ENCODE measurements at regions not wholly inside any gene's neighbourhood (a gene's known extent, or its start where the extent isn't known, plus 50 kb on each side); places are given as distances from the start of the nearest gene placed in this dataset.

- H3K4me1 ChIP-seq = no peaks in the 10 kb centered on the region
- H3K36me3 Mint-ChIP-seq (ENCODE audit: insufficient read depth, unreplicated experiment) = no peaks in the 10 kb centered on the region
- no peak for DNase-seq
- no peaks in the 10 kb centered on the region for H3K9me3 ChIP-seq
- no peak overlapping the region for H3K4me3 Mint-ChIP-seq (ENCODE audit: unreplicated experiment)
- H3K27me3 ChIP-seq (replicated peaks; ENCODE audit: control insufficient read depth, insufficient read depth, low read length) = peaks cover 2% of the 10 kb centered on the region; the same call in 1 of the 2 replicates
- no peak overlapping the region for H3K4me3 ChIP-seq (ENCODE audit: low read depth, low read length)
- H3K4me1 Mint-ChIP-seq (ENCODE audit: low read depth, unreplicated experiment) = no peaks in the 10 kb centered on the region
- peaks cover 39% of the 10 kb centered on the region for H3K27me3 Mint-ChIP-seq (ENCODE audit: insufficient read depth, unreplicated experiment)
- no peaks in the 10 kb centered on the region for H3K36me3 ChIP-seq (ENCODE audit: control insufficient read depth, insufficient read depth, low read length)
- no peak for TF ChIP-seq CTCF (IDR thresholded peaks at IDR 0.05; ENCODE audit: insufficient read depth in 1 of 2, low read depth in 1 of 2, low read length in 1 of 2, severe bottlenecking in 1 of 2, unreplicated experiment in 1 of 2)
- intact Hi-C loops (cut with micrococcal nuclease; ENCODE audit: unreplicated experiment) = no loop called here
- CTCF ChIA-PET = no interaction called here
- no TSS peak for BruUV-seq (replicated peaks)
- POLR2A ChIA-PET = no interaction called here
- no peak overlapping the region for H3K27ac Mint-ChIP-seq (ENCODE audit: unreplicated experiment)
- no peaks in the 10 kb centered on the region for H3K9me3 Mint-ChIP-seq (ENCODE audit: unreplicated experiment)
These were observed 63.8 kb upstream of the NRBF2 start for GRCh38 chr10:63069318-63069717.

- POLR2A ChIA-PET = no interaction called here
- no peaks in the 10 kb centered on the region for H3K36me3 Mint-ChIP-seq (ENCODE audit: insufficient read depth, unreplicated experiment)
These were observed 64.9 kb upstream of the NRBF2 start for GRCh38 chr10:63068246-63068645.

GRCh38 chr10:63066606-63067005 lies 66.5 kb upstream of the NRBF2 start:
- BruUV-seq (replicated peaks) = no TSS peak
- Histone ChIP-seq H3K4me3 (ENCODE audit: low read depth, low read length) (no peak overlapping the region), H3K27me3 (replicated peaks; ENCODE audit: control insufficient read depth, insufficient read depth, low read length) (no peaks in the 10 kb centered on the region), H3K4me1 (peaks cover 7% of the 10 kb centered on the region), H3K36me3 (ENCODE audit: control insufficient read depth, insufficient read depth, low read length) (no peaks in the 10 kb centered on the region), H3K9me3 (no peaks in the 10 kb centered on the region)
- peaks cover 29% of the 10 kb centered on the region for H3K27me3 Mint-ChIP-seq (ENCODE audit: insufficient read depth, unreplicated experiment)
- POLR2A ChIA-PET = no interaction called here
- H3K4me3 Mint-ChIP-seq (ENCODE audit: unreplicated experiment) = no peak overlapping the region
- no peaks in the 10 kb centered on the region for H3K36me3 Mint-ChIP-seq (ENCODE audit: insufficient read depth, unreplicated experiment)
- TF ChIP-seq CTCF (IDR thresholded peaks at IDR 0.05; ENCODE audit: insufficient read depth in 1 of 2, low read depth in 1 of 2, low read length in 1 of 2, severe bottlenecking in 1 of 2, unreplicated experiment in 1 of 2) = no peak
- H3K9me3 Mint-ChIP-seq (ENCODE audit: unreplicated experiment) = no peaks in the 10 kb centered on the region
- intact Hi-C loops (cut with micrococcal nuclease; ENCODE audit: unreplicated experiment) = no loop called here
- no peaks in the 10 kb centered on the region for H3K4me1 Mint-ChIP-seq (ENCODE audit: low read depth, unreplicated experiment)
- CTCF ChIA-PET = no interaction called here
- no peak for DNase-seq
- no peak overlapping the region for H3K27ac Mint-ChIP-seq (ENCODE audit: unreplicated experiment)

More at GRCh38 chr10:63068246-63068645, 64.9 kb upstream of the NRBF2 start:
- DNase-seq = no peak
- Mint-ChIP-seq H3K4me1 (ENCODE audit: low read depth, unreplicated experiment) (no peaks in the 10 kb centered on the region), H3K27me3 (ENCODE audit: insufficient read depth, unreplicated experiment) (peaks cover 37% of the 10 kb centered on the region), H3K27ac (ENCODE audit: unreplicated experiment) (no peak overlapping the region), H3K9me3 (ENCODE audit: unreplicated experiment) (no peaks in the 10 kb centered on the region), H3K4me3 (ENCODE audit: unreplicated experiment) (no peak overlapping the region)
- no peaks in the 10 kb centered on the region for H3K36me3 ChIP-seq (ENCODE audit: control insufficient read depth, insufficient read depth, low read length)
- no TSS peak for BruUV-seq (replicated peaks)
- H3K9me3 ChIP-seq = no peaks in the 10 kb centered on the region
- intact Hi-C loops (cut with micrococcal nuclease; ENCODE audit: unreplicated experiment) = no loop called here
- CTCF ChIA-PET = no interaction called here
- H3K4me3 ChIP-seq (ENCODE audit: low read depth, low read length) = no peak overlapping the region
- peaks cover 5% of the 10 kb centered on the region for H3K4me1 ChIP-seq
- no peak for TF ChIP-seq CTCF (IDR thresholded peaks at IDR 0.05; ENCODE audit: insufficient read depth in 1 of 2, low read depth in 1 of 2, low read length in 1 of 2, severe bottlenecking in 1 of 2, unreplicated experiment in 1 of 2)
- peaks cover 2% of the 10 kb centered on the region; the same call in 1 of the 2 replicates for H3K27me3 ChIP-seq (replicated peaks; ENCODE audit: control insufficient read depth, insufficient read depth, low read length)
